22Rv1 (cell line): ENCODE measurements at regions not wholly inside any gene's neighbourhood (a gene's known extent, or its start where the extent isn't known, plus 50 kb on each side); places are given as distances from the start of the nearest gene placed in this dataset.

ENCODE experiments used
- H3K27ac ChIP-seq: fragments of 450-650 bp; 2 replicates; pipeline ENCODE4 v1.5.1; 2017
- ZFX ChIP-seq: fragments of 450-650 bp; IDR thresholded peaks from 2 replicates; pipeline ENCODE4 v1.6.1; 2017; ENCODE audit warnings: antibody characterized with exemption, borderline replicate concordance
- TF ChIP-seq, protein P1 (sequence below): fragments of 450-650 bp; IDR thresholded peaks from 2 replicates; pipeline ENCODE4 v1.5.1; 2017; ENCODE audit warnings: mild to moderate bottlenecking

DNA sequence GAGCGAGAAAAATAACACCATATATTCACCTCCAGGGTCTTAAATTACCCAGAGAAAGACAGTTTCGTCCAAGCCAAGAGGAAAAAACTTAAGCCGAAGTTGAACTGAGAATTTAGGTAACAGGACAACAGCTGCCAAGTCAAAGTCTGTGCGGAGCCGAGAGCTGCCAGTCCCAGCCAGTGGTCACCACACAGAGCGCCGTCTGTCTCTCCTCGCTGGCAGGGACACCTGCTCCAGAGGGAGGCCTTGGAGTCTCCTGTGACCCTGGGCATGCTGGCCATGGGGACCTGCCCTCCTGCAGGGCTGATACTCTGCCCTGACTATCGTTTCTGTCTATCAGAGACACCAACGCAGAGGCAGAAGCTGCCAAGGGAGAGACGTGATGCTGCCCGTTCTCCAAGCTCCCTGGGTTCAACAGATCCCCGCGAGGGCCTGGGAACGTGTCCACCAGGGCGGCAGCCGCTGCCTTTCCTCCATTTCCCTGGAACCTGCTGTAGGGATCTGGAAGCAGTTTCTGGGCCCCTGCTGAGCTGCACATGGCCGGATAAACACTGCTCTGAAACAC lies 341.3 kb downstream of the SMOC2 start:
- TF ChIP-seq, protein P1, sequence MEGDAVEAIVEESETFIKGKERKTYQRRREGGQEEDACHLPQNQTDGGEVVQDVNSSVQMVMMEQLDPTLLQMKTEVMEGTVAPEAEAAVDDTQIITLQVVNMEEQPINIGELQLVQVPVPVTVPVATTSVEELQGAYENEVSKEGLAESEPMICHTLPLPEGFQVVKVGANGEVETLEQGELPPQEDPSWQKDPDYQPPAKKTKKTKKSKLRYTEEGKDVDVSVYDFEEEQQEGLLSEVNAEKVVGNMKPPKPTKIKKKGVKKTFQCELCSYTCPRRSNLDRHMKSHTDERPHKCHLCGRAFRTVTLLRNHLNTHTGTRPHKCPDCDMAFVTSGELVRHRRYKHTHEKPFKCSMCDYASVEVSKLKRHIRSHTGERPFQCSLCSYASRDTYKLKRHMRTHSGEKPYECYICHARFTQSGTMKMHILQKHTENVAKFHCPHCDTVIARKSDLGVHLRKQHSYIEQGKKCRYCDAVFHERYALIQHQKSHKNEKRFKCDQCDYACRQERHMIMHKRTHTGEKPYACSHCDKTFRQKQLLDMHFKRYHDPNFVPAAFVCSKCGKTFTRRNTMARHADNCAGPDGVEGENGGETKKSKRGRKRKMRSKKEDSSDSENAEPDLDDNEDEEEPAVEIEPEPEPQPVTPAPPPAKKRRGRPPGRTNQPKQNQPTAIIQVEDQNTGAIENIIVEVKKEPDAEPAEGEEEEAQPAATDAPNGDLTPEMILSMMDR, result no peak
- no peak for TF ChIP-seq ZFX
- H3K27ac ChIP-seq, result no peak overlapping the region

DNA sequence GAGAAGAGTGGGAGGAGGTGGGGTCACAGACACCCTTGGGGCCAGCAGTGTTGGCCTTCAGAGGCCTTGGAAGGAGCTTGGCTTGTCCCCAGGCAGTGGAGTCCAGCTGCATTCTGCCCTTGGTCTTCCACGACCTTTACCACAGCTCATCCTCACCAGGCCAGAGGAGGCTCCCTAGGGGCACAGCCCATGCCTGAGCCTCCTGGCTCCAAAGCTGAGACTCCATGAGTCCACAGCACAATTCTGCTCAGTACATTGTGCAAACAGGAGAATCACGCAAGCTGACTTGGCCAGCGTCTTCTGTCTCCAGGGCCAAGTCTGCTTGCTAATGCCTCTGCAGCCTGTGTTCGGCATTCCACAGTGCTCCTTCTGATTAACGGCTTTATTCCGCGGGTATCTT lies 337.2 kb downstream of the SMOC2 start:
- TF ChIP-seq, protein P1, result no peak
- TF ChIP-seq ZFX, result no peak
- H3K27ac ChIP-seq, result no peak overlapping the region

GRCh38 chr6:168774381-168774780 lies 333.4 kb downstream of the SMOC2 start:
- TF ChIP-seq, protein P1, result no peak
- no peak for TF ChIP-seq ZFX

GRCh38 chr6:168773788-168774187 lies 332.8 kb downstream of the SMOC2 start:
- TF ChIP-seq, protein P1, result no peak
- no peak for TF ChIP-seq ZFX
- no peak overlapping the region for H3K27ac ChIP-seq

More at GRCh38 chr6:168774381-168774780, 333.4 kb downstream of the SMOC2 start:
- no peak overlapping the region for H3K27ac ChIP-seq

- no peak overlapping the region for H3K27ac ChIP-seq
- no peak for TF ChIP-seq ZFX
- TF ChIP-seq, protein P1, result no peak
Measured at GRCh38 chr6:168765752-168766151, 324.8 kb downstream of the SMOC2 start.

- no peak overlapping the region for H3K27ac ChIP-seq
- TF ChIP-seq, protein P1, result no peak
- TF ChIP-seq ZFX, result no peak
Measured at GRCh38 chr6:168756009-168756634, 315.1 kb downstream of the SMOC2 start.

DNA sequence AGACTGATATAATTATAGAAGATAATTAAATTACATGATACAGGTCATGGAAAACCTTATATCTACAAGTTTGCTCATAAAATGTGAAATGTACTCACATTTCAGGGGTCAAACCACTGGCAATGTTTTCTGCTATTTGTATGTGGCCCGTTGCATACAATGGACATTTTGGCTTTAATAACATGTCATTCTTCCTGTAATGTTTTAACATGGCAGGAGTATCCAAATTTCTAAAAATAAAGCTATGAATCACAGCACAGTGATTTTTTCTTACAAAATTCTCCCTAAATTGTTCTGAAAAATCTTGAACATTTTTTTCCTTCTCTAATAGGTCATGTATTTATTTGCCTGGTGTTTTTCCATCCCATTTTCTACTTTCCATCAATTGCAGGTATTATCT lies 305.7 kb downstream of the SMOC2 start:
- H3K27ac ChIP-seq, result no peak overlapping the region
- no peak for TF ChIP-seq ZFX
- TF ChIP-seq, protein P1, result no peak
